Uterus (tissue), 3 donors: ENCODE measurements at regions not wholly inside any gene's neighbourhood (a gene's known extent, or its start where the extent isn't known, plus 50 kb on each side); places are given as distances from the start of the nearest gene placed in this dataset.
"Not testable (repeated sequence)": the region's sequence is repeated elsewhere in the genome, so short reads cannot be mapped to it uniquely, and the experiment has no call there.

ENCODE experiments used
- DNase-seq, 2 donors: peaks; one replicate each; pipeline ENCODE4 v3.0.0-alpha.2; 2019 to 2020
- H3K27ac ChIP-seq, 2 donors: fragments of 200-600 bp; sonication (generic); 1 replicate in 1 of 2; 2 replicates in 1 of 2; pipeline ENCODE4 v1.5.1; 2016 to 2018
- H3K27me3 ChIP-seq, 2 donors: fragments of 200-600 bp; sonication (generic); one replicate each; pipeline ENCODE4 v1.5.1; 2018 to 2019; ENCODE audit warnings: control low read depth in 1 of 2
- H3K36me3 ChIP-seq, 2 donors: fragments of 200-600 bp; sonication (generic); one replicate each; pipeline ENCODE4 v1.5.1; 2019; ENCODE audit warnings: control low read depth in 1 of 2
- H3K4me1 ChIP-seq, 2 donors: fragments of 200-600 bp; sonication (generic); one replicate each; pipeline ENCODE4 v1.5.1; 2018 to 2019; ENCODE audit warnings: control low read depth in 1 of 2
- H3K4me3 ChIP-seq, 2 donors: fragments of 200-600 bp; sonication (generic); 1 replicate in 1 of 2; 2 replicates in 1 of 2; pipeline ENCODE4 v1.5.1; 2018 to 2019; ENCODE audit warnings: mild to moderate bottlenecking in 1 of 2
- H3K9me3 ChIP-seq, 2 donors: fragments of 200-600 bp; sonication (generic); one replicate each; pipeline ENCODE4 v1.5.1; 2019; ENCODE audit warnings: control low read depth in 1 of 2
- CTCF ChIP-seq, 4 experiments: fragments of 200-600 bp in 2 of 4; fragments of 450-650 bp in 2 of 4; sonication (generic) in 2 of 4; IDR thresholded peaks; one replicate each; pipeline ENCODE4 v1.5.1; 2016 to 2019; ENCODE audit warnings: antibody characterized with exemption in 4 of 4, mild to moderate bottlenecking in 2 of 4, moderate library complexity in 1 of 4
- POLR2A ChIP-seq, 2 donors: fragments of 450-650 bp; IDR thresholded peaks; one replicate each; pipeline ENCODE4 v1.6.1; 2016; ENCODE audit warnings: antibody characterized with exemption in 2 of 2, mild to moderate bottlenecking in 1 of 2, moderate library complexity in 1 of 2
- intact Hi-C: fragments of 100-400 bp; cut with DNase I; formaldehyde crosslinking; loops from one replicate; pipeline ENCODE4 v1.15.1; 2023; ENCODE audit warnings: low total_unique reads
- donor health status: DM: yes; HTN: yes; CAD: no.

DNA sequence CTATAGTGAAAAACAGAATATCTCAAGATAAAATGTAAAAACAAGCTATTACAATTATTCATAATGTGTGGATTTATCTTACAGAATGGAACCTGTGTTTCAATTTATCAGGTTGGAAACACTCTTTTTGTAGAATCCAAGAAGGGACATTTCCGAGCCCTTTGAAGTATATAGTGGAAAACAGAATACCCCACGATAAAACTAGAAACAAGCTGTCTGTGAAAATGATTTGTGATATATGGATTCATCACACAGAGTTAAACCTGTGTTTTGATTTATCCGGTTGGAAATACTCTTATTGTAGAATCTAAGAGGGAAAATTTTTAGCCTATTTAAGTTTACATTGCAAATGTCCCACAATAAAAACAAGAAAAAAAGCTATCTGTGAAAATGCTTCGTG is 388.2 kb downstream of the PRDM9 start:
- TF ChIP-seq POLR2A (IDR thresholded peaks at IDR 0.05) (no peak), CTCF (IDR thresholded peaks at IDR 0.05) (no peak)
- Histone ChIP-seq H3K27ac (no peak overlapping the region), H3K27me3 (no peaks in the 10 kb centered on the region), H3K4me3 (no peak overlapping the region), H3K36me3 (no peaks in the 10 kb centered on the region), H3K4me1 (no peaks in the 10 kb centered on the region), H3K9me3 (no peaks in the 10 kb centered on the region)
- intact Hi-C loops: no loop called here
- DNase-seq: no peak

DNA sequence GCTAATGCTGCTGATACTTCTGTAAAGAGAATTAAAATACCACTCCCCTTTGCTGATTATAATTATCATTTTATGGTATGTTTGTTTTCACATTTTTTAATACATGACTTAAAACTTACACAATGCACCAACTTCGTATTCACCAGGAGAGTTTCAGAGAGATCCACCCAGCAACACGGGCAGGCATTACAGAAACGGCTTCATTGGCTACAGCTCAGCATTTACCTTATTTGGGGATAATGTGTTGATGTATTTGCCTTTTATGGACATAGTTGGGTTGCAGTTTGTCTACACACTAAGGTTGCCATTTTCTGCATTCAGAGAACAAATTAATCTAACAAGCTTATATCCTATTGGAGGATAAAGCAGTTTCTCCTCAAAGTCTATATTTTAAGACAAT is 423.6 kb downstream of the PRDM9 start:
- intact Hi-C loops: no loop called here
- H3K27me3 ChIP-seq: no peaks in the 10 kb centered on the region
- no peaks in the 10 kb centered on the region for H3K36me3 ChIP-seq
- no peak overlapping the region for H3K4me3 ChIP-seq
- no peak for TF ChIP-seq POLR2A (IDR thresholded peaks at IDR 0.05)
- TF ChIP-seq CTCF (IDR thresholded peaks at IDR 0.05): no peak
- no peaks in the 10 kb centered on the region for H3K4me1 ChIP-seq
- no peaks in the 10 kb centered on the region for H3K9me3 ChIP-seq
- DNase-seq: no peak
- H3K27ac ChIP-seq: no peak overlapping the region

- H3K27me3 ChIP-seq, H3K4me3 ChIP-seq, DNase-seq, intact Hi-C loops, H3K36me3 ChIP-seq, H3K27ac ChIP-seq, H3K9me3 ChIP-seq, H3K4me1 ChIP-seq: not testable (repeated sequence)
Observed at GRCh38 chr5:23951261-23951928, 444.0 kb downstream of the PRDM9 start.

DNA sequence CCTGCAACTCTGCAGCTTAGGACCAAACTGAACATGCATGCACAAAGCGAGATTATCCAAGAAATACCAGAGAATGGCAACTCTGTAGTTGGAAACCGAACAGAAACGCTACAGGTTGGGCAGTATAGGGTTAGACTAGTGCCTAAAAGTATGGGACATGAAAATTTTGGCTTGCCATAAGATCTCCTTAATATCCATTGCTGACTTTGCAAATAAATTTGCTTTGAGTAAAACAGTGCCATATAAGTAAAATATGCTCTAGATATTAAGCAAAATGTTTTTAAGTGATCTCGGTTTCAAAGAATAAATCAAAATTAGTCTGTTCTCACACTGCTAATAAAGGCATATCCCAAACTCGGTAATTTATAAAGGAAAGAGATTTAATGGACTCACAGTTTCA is 456.0 kb downstream of the PRDM9 start:
- Histone ChIP-seq H3K4me3 (no peak overlapping the region), H3K27me3 (no peaks in the 10 kb centered on the region), H3K4me1 (no peaks in the 10 kb centered on the region), H3K36me3 (no peaks in the 10 kb centered on the region), H3K27ac (no peak overlapping the region), H3K9me3 (no peaks in the 10 kb centered on the region)
- intact Hi-C loops: no loop called here
- DNase-seq: no peak
- TF ChIP-seq CTCF (IDR thresholded peaks at IDR 0.05): no peak
- no peak for TF ChIP-seq POLR2A (IDR thresholded peaks at IDR 0.05)

DNA sequence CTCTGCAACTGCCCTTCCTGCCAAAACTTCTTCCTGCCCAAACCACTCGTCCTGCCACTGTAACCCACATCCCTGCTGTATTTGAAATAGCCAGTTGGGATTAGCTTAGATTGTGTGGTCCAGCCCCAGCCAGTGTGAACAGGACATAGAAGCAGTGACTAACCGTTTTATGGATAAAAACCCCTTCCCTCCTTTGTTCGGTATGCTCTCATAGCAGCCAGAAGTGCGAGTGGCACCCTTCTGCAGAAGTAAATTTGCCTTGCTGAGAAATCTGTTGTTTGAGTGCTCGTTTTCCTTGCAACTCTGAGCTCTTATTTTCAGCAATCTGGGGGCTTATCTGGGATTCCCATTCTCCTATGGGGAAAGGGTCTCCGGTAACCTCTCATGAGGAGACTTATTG is 470.0 kb downstream of the PRDM9 start:
- Histone ChIP-seq H3K27ac (no peak overlapping the region), H3K4me1 (no peaks in the 10 kb centered on the region), H3K36me3 (no peaks in the 10 kb centered on the region), H3K9me3 (no peaks in the 10 kb centered on the region), H3K4me3 (no peak overlapping the region), H3K27me3 (no peaks in the 10 kb centered on the region)
- no peak for DNase-seq
- TF ChIP-seq POLR2A (IDR thresholded peaks at IDR 0.05) (no peak), CTCF (IDR thresholded peaks at IDR 0.05) (no peak)
- intact Hi-C loops: no loop called here

DNA sequence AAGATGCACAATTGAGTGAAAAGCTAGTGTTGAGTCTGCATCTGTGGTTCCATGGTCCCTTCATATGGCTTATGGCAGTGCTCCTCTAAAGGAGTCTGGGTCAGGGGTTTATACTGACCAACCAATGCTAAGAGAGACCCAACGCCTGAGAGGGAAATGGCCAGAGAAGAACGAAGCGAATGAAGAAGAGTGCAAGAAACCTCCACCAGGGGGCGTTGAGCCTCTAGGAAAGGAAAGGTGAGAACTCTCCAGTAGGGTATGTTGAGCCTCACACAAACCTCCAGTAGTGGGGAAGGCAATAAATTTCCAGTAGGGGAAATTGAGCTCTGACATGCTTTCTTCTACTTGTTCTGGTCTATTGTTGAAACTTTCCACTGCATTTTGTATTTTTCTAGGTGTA is 470.6 kb downstream of the PRDM9 start:
- TF ChIP-seq CTCF (IDR thresholded peaks at IDR 0.05): no peak
- TF ChIP-seq POLR2A (IDR thresholded peaks at IDR 0.05): no peak
- Histone ChIP-seq H3K27ac (no peak overlapping the region), H3K36me3 (no peaks in the 10 kb centered on the region), H3K9me3 (no peaks in the 10 kb centered on the region), H3K4me1 (no peaks in the 10 kb centered on the region), H3K27me3 (no peaks in the 10 kb centered on the region), H3K4me3 (no peak overlapping the region)
- no peak for DNase-seq
- intact Hi-C loops: no loop called here
